Gastrocnemius medialis (tissue), 4 donors: ENCODE measurements at regions not wholly inside any gene's neighbourhood (a gene's known extent, or its start where the extent isn't known, plus 50 kb on each side); places are given as distances from the start of the nearest gene placed in this dataset.

Experiments used
- ATAC-seq, 2 donors: fragments of 150-250 bp; one replicate each; pipeline ENCODE4 v1.9.1; 2016
- DNase-seq, 2 donors: peaks; one replicate each; pipeline ENCODE4 v3.0.0-alpha.2; 2019
- H3K27ac ChIP-seq, 4 donors: fragments of 200-600 bp; sonication (generic); 1 replicate in 1 of 4; 2 replicates in 3 of 4; pipeline ENCODE4 v1.5.1; 2016 to 2018; ENCODE audit warnings: mild to moderate bottlenecking in 2 of 4, moderate library complexity in 1 of 4
- H3K27me3 ChIP-seq, 3 donors: fragments of 200-600 bp; sonication (generic) in 2 of 3; 1 replicate in 1 of 3; 2 replicates in 2 of 3; pipeline versions ENCODE4 v1.5.1 to v1.6.0; 2016 to 2019; ENCODE audit warnings: mild to moderate bottlenecking in 1 of 3, moderate library complexity in 1 of 3
- H3K36me3 ChIP-seq, 2 donors: fragments of 200-600 bp; sonication (generic) in 1 of 2; one replicate each; pipeline ENCODE4 v1.5.1; 2017 to 2018
- H3K4me1 ChIP-seq, 2 donors: fragments of 200-600 bp; sonication (generic) in 1 of 2; one replicate each; pipeline ENCODE4 v1.5.1; 2016 to 2017; ENCODE audit warnings: mild to moderate bottlenecking in 2 of 2
- H3K4me3 ChIP-seq, 4 donors: fragments of 200-600 bp; sonication (generic) in 3 of 4; 1 replicate in 1 of 4; 2 replicates in 3 of 4; pipeline ENCODE4 v1.5.1; 2016 to 2019; ENCODE audit warnings: mild to moderate bottlenecking in 2 of 4
- H3K9me3 ChIP-seq, 3 donors: fragments of 200-600 bp; sonication (generic) in 2 of 3; 1 replicate in 1 of 3; 2 replicates in 2 of 3; pipeline ENCODE4 v1.5.1; 2016 to 2019
- CTCF ChIP-seq, 5 experiments: fragments of 450-650 bp in 3 of 5; fragments of 200-600 bp in 2 of 5; sonication (generic) in 2 of 5; IDR thresholded peaks in 4 of 5; conservative IDR thresholded peaks in 1 of 5; 1 replicate in 4 of 5; 2 replicates in 1 of 5; pipeline ENCODE4 v1.5.1; 2016 to 2019; ENCODE audit warnings: antibody characterized with exemption in 5 of 5, mild to moderate bottlenecking in 3 of 5, moderate library complexity in 3 of 5
- POLR2A ChIP-seq, 2 donors: fragments of 450-650 bp; IDR thresholded peaks; one replicate each; pipeline ENCODE4 v1.6.1; 2017; ENCODE audit warnings: antibody characterized with exemption in 2 of 2, mild to moderate bottlenecking in 2 of 2, moderate library complexity in 2 of 2
- in situ Hi-C, 4 donors: fragments of 200-750 bp; cut with MboI; loops; one replicate each; pipeline versions ENCODE4 v1.15.0 to v1.8.0; 2017; ENCODE audit warnings: low sequenced_read_pairs in 4 of 4
- intact Hi-C: fragments of 100-400 bp; cut with DNase I; formaldehyde crosslinking; loops from one replicate; pipeline ENCODE4 v1.15.1; 2023; ENCODE audit warnings: low total_unique reads

GRCh38 chr5:11997942-11998341 is 93.7 kb upstream of the CTNND2 start:
- TF ChIP-seq CTCF (IDR thresholded peaks at IDR 0.05 in 4 of 5, conservative IDR thresholded peaks at IDR 0.05 in 1 of 5), result no peak
- no peak for TF ChIP-seq POLR2A (IDR thresholded peaks at IDR 0.05)
- Histone ChIP-seq H3K27me3 (no peaks in the 10 kb centered on the region), H3K36me3 (no peaks in the 10 kb centered on the region), H3K4me1 (no peaks in the 10 kb centered on the region), H3K4me3 (no peak overlapping the region), H3K9me3 (no peaks in the 10 kb centered on the region), H3K27ac (no peak overlapping the region)
- DNase-seq, result no peak
- in situ Hi-C loops, result no loop called here
- intact Hi-C loops, result no loop called here
- no peak for ATAC-seq

- in situ Hi-C loops (no loop called here), intact Hi-C loops (no loop called here)
- Histone ChIP-seq H3K27ac (no peak overlapping the region), H3K4me1 (no peaks in the 10 kb centered on the region), H3K9me3 (no peaks in the 10 kb centered on the region), H3K36me3 (no peaks in the 10 kb centered on the region), H3K4me3 (no peak overlapping the region), H3K27me3 (no peaks in the 10 kb centered on the region)
- TF ChIP-seq POLR2A (IDR thresholded peaks at IDR 0.05) (no peak), CTCF (IDR thresholded peaks at IDR 0.05 in 4 of 5, conservative IDR thresholded peaks at IDR 0.05 in 1 of 5) (no peak)
- ATAC-seq, result no peak
- DNase-seq, result no peak
Observed at GRCh38 chr5:11992518-11992917, 88.3 kb upstream of the CTNND2 start.

GRCh38 chr5:11985993-11986392 is 81.7 kb upstream of the CTNND2 start:
- DNase-seq (no peak), ATAC-seq (no peak)
- no peaks in the 10 kb centered on the region for H3K36me3 ChIP-seq
- no peaks in the 10 kb centered on the region for H3K27me3 ChIP-seq
- no peak for TF ChIP-seq POLR2A (IDR thresholded peaks at IDR 0.05)
- TF ChIP-seq CTCF (IDR thresholded peaks at IDR 0.05 in 4 of 5, conservative IDR thresholded peaks at IDR 0.05 in 1 of 5), result no peak
- H3K27ac ChIP-seq, result no peak overlapping the region
- in situ Hi-C loops, result no loop called here
- H3K9me3 ChIP-seq, result no peaks in the 10 kb centered on the region
- no peak overlapping the region for H3K4me3 ChIP-seq
- intact Hi-C loops, result no loop called here
- H3K4me1 ChIP-seq, result no peaks in the 10 kb centered on the region

- intact Hi-C loops, result no loop called here
- H3K4me1 ChIP-seq, result no peaks in the 10 kb centered on the region
- no peaks in the 10 kb centered on the region for H3K36me3 ChIP-seq
- in situ Hi-C loops, result no loop called here
- no peak overlapping the region for H3K4me3 ChIP-seq
- no peak overlapping the region for H3K27ac ChIP-seq
- no peaks in the 10 kb centered on the region for H3K27me3 ChIP-seq
- no peak for TF ChIP-seq POLR2A (IDR thresholded peaks at IDR 0.05)
- TF ChIP-seq CTCF (IDR thresholded peaks at IDR 0.05 in 4 of 5, conservative IDR thresholded peaks at IDR 0.05 in 1 of 5), result no peak
- DNase-seq (no peak), ATAC-seq (no peak)
- no peaks in the 10 kb centered on the region for H3K9me3 ChIP-seq
Observed at GRCh38 chr5:11984196-11984595, 80.0 kb upstream of the CTNND2 start.

- TF ChIP-seq CTCF (IDR thresholded peaks at IDR 0.05 in 4 of 5, conservative IDR thresholded peaks at IDR 0.05 in 1 of 5) (no peak), POLR2A (IDR thresholded peaks at IDR 0.05) (no peak)
- no peak overlapping the region for H3K4me3 ChIP-seq
- intact Hi-C loops, result no loop called here
- no peaks in the 10 kb centered on the region for H3K4me1 ChIP-seq
- no peaks in the 10 kb centered on the region for H3K27me3 ChIP-seq
- H3K9me3 ChIP-seq, result no peaks in the 10 kb centered on the region
- ATAC-seq, result no peak
- no peak for DNase-seq
- no peaks in the 10 kb centered on the region for H3K36me3 ChIP-seq
- H3K27ac ChIP-seq, result no peak overlapping the region
- in situ Hi-C loops, result no loop called here
Observed at GRCh38 chr5:11981986-11982385, 77.7 kb upstream of the CTNND2 start.
